ENCODE measurements at regions not wholly inside any gene's neighbourhood (a gene's known extent, or its start where the extent isn't known, plus 50 kb on each side); places are given as distances from the start of the nearest gene placed in this dataset.

DNA sequence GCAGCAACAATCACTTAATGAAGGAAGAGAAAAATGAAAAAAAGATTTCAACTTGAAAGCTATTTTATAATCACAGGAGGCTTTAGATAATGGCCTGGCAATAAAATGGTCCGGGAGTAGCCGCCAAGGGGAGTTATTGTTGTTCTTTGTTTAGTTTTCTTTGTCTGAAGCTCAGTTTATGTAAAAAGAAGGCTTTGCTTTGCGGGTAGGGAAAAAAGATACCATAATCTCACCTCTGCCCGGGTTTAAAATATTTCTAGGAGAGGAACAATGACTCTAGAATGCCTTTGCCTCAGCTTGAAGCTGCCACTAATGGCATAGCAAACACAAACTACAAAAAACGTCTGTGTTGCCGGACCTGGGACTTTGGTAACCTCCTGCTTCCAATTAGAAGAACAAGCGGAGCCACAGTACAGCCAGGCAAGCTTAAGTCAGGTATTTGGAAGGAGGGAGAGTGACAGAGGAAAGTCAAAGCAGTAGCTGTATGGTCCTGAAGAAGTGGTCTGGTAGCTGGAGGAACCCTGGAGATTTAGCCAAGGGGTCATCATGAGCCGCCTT is 764.5 kb downstream of the TUSC7 start:
- intact Hi-C loops (cut with DNase I, micrococcal nuclease), result no loop called here
- no peak for TF ChIP-seq CTCF (IDR thresholded peaks at IDR 0.05)
- H3K36me3 ChIP-seq (ENCODE audit: insufficient read depth, low read length), result no peaks in the 10 kb centered on the region
- no peak overlapping the region for H3K4me3 ChIP-seq (ENCODE audit: low read length)
- POLR2A ChIA-PET, result no interaction called here
- H3K27me3 ChIP-seq (ENCODE audit: control insufficient read depth in 1 of 2, insufficient read depth in 2 of 2, low read length in 2 of 2), result no peaks in the 10 kb centered on the region
- DNase-seq (no peak), ATAC-seq (ENCODE audit: poor library complexity) (no peak)
- H3K4me1 Mint-ChIP-seq (ENCODE audit: low read depth), result no peaks in the 10 kb centered on the region
- peaks cover 3% of the 10 kb centered on the region for H3K9me3 Mint-ChIP-seq
- no peaks in the 10 kb centered on the region for H3K4me1 ChIP-seq (ENCODE audit: insufficient read depth, low read length)
- no peaks in the 10 kb centered on the region for H3K9me3 ChIP-seq (ENCODE audit: control insufficient read depth in 1 of 2, insufficient read depth in 1 of 2, low read length in 2 of 2)
- H3K27ac Mint-ChIP-seq, result no peak overlapping the region
- no peak overlapping the region for H3K27ac ChIP-seq (ENCODE audit: low read depth in 1 of 2, low read length in 2 of 2)
- H3K4me3 Mint-ChIP-seq, result no peak overlapping the region
- CTCF ChIA-PET, result no interaction called here
- no peaks in the 10 kb centered on the region for H3K27me3 Mint-ChIP-seq
- no peaks in the 10 kb centered on the region for H3K36me3 Mint-ChIP-seq (ENCODE audit: low read depth)

GRCh38 chr3:117476572-117476971 is 767.0 kb downstream of the TUSC7 start:
- TF ChIP-seq CTCF (IDR thresholded peaks at IDR 0.05), result no peak
- Mint-ChIP-seq H3K36me3 (ENCODE audit: low read depth) (no peaks in the 10 kb centered on the region), H3K9me3 (peaks cover 3% of the 10 kb centered on the region), H3K4me3 (no peak overlapping the region), H3K27me3 (no peaks in the 10 kb centered on the region), H3K27ac (no peak overlapping the region), H3K4me1 (ENCODE audit: low read depth) (no peaks in the 10 kb centered on the region)
- Histone ChIP-seq H3K4me3 (ENCODE audit: low read length) (no peak overlapping the region), H3K9me3 (ENCODE audit: control insufficient read depth in 1 of 2, insufficient read depth in 1 of 2, low read length in 2 of 2) (no peaks in the 10 kb centered on the region), H3K36me3 (ENCODE audit: insufficient read depth, low read length) (no peaks in the 10 kb centered on the region), H3K4me1 (ENCODE audit: insufficient read depth, low read length) (no peaks in the 10 kb centered on the region), H3K27me3 (ENCODE audit: control insufficient read depth in 1 of 2, insufficient read depth in 2 of 2, low read length in 2 of 2) (no peaks in the 10 kb centered on the region), H3K27ac (ENCODE audit: low read depth in 1 of 2, low read length in 2 of 2) (no peak overlapping the region)
- ChIA-PET POLR2A (no interaction called here), CTCF (no interaction called here)
- ATAC-seq (ENCODE audit: poor library complexity), result no peak
- DNase-seq, result no peak
- intact Hi-C loops (cut with DNase I, micrococcal nuclease), result no loop called here

DNA sequence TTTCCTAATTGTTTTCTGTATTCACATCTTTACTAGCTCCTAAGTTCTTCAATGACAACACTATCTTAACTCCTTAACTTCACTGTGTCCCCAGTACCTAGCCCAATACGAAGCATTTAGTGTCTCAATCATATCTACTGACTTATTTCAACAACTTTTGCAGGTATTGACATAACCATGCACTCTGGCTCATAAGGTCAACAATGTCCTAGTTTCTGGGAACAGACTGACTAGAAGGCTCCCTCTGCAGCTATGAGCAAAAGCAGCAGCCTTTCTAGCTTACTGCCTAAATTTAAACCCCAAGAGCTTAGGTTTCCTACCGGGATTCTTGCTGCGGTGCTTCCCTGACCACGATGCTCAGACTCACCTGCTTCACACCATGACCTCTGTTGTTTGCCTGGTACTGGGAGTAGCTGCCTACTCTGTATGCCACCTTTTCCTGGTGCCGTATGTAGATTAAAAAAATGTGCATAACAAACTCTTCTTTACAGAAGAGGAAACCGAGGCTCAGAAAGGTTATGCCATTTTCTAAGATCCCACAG is 767.7 kb downstream of the TUSC7 start:
- no peak for ATAC-seq (ENCODE audit: poor library complexity)
- H3K36me3 ChIP-seq (ENCODE audit: insufficient read depth, low read length), result no peaks in the 10 kb centered on the region

More for the DNA sequence above, 767.7 kb downstream of the TUSC7 start:
- no peak overlapping the region for H3K4me3 ChIP-seq (ENCODE audit: low read length)
- H3K36me3 Mint-ChIP-seq (ENCODE audit: low read depth), result no peaks in the 10 kb centered on the region
- peaks cover 3% of the 10 kb centered on the region for H3K9me3 Mint-ChIP-seq
- no peak for TF ChIP-seq CTCF (IDR thresholded peaks at IDR 0.05)
- DNase-seq, result no peak
- H3K9me3 ChIP-seq (ENCODE audit: control insufficient read depth in 1 of 2, insufficient read depth in 1 of 2, low read length in 2 of 2), result peaks cover 0 to 2% of the 10 kb centered on the region in 2 experiments
- CTCF ChIA-PET, result no interaction called here
- H3K4me3 Mint-ChIP-seq, result no peak overlapping the region
- H3K27ac Mint-ChIP-seq, result no peak overlapping the region
- H3K4me1 Mint-ChIP-seq (ENCODE audit: low read depth), result no peaks in the 10 kb centered on the region
- intact Hi-C loops (cut with DNase I, micrococcal nuclease), result no loop called here
- POLR2A ChIA-PET, result no interaction called here
- H3K27me3 Mint-ChIP-seq, result no peaks in the 10 kb centered on the region
- no peak overlapping the region for H3K27ac ChIP-seq (ENCODE audit: low read depth in 1 of 2, low read length in 2 of 2)
- no peaks in the 10 kb centered on the region for H3K27me3 ChIP-seq (ENCODE audit: control insufficient read depth in 1 of 2, insufficient read depth in 2 of 2, low read length in 2 of 2)
- no peaks in the 10 kb centered on the region for H3K4me1 ChIP-seq (ENCODE audit: insufficient read depth, low read length)

Data from CD4-positive, alpha-beta T cell (primary cell).